GM13977 (cell line): ENCODE measurements at regions not wholly inside any gene's neighbourhood (a gene's known extent, or its start where the extent isn't known, plus 50 kb on each side); places are given as distances from the start of the nearest gene placed in this dataset.

Experiments used
- DNase-seq: peaks from one replicate; pipeline ENCODE4 v3.0.0; 2012; ENCODE audit warnings: low spot score
- in situ Hi-C: fragments of 300-500 bp; cut with MboI; formaldehyde crosslinking; loops from one replicate; pipeline ENCODE4 v1.12.0; 2022; ENCODE audit warnings: low sequenced_read_pairs, low pct_unique_long_range_greater_than_20kb, mixed read lengths, inconsistent platforms; ENCODE audit not compliant: unreplicated experiment
- TF ChIP-seq, protein P1 (sequence below): IDR thresholded peaks from 2 replicates; pipeline ENCODE4 v1.5.1; 2012; ENCODE audit warnings: mild to moderate bottlenecking, control low read depth; ENCODE audit not compliant: insufficient read depth; ENCODE audit errors: extremely low read depth, missing control alignments

DNA sequence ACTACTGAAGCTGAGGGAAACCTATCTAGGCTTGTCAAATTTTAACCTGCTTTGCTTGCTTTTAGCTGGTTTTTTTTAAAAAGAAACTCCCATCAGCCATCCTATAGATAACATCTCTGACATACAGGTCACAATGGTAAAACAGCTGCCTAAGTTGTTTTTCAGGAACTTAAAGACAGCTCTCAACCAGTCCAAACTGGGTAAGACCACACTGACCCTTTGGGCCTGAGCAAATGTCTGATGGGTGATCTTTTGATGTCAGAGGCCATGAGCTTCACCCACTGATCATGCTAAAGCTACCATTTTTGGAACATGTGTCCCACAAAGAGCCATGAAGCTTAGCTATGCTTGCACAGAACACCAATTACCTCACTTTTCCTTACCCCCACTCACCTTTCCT lies 50.0 kb upstream of the TANC1 start:
- in situ Hi-C loops: loop anchor here (25.0 kb wide), 2 partner anchors 219 to 1044 kb away; no protein-coding TSS in a partner anchor
- no peak for DNase-seq
- TF ChIP-seq, protein P1, sequence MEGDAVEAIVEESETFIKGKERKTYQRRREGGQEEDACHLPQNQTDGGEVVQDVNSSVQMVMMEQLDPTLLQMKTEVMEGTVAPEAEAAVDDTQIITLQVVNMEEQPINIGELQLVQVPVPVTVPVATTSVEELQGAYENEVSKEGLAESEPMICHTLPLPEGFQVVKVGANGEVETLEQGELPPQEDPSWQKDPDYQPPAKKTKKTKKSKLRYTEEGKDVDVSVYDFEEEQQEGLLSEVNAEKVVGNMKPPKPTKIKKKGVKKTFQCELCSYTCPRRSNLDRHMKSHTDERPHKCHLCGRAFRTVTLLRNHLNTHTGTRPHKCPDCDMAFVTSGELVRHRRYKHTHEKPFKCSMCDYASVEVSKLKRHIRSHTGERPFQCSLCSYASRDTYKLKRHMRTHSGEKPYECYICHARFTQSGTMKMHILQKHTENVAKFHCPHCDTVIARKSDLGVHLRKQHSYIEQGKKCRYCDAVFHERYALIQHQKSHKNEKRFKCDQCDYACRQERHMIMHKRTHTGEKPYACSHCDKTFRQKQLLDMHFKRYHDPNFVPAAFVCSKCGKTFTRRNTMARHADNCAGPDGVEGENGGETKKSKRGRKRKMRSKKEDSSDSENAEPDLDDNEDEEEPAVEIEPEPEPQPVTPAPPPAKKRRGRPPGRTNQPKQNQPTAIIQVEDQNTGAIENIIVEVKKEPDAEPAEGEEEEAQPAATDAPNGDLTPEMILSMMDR: no peak
